T-helper 1 cell treated with Interleukin-12 subunit alpha and Interleukin-12 subunit beta and Interleukin-4 antibody, amounts not matched to agents 30 ng/mL and 1 ng/mL, for 36 hours (primary cell): ENCODE measurements at regions not wholly inside any gene's neighbourhood (a gene's known extent, or its start where the extent isn't known, plus 50 kb on each side); places are given as distances from the start of the nearest gene placed in this dataset.

ENCODE experiments used
- intact Hi-C: fragments of 100-400 bp; cut with micrococcal nuclease; formaldehyde crosslinking; loops from one replicate; pipeline ENCODE4 v1.15.1; 2024

DNA sequence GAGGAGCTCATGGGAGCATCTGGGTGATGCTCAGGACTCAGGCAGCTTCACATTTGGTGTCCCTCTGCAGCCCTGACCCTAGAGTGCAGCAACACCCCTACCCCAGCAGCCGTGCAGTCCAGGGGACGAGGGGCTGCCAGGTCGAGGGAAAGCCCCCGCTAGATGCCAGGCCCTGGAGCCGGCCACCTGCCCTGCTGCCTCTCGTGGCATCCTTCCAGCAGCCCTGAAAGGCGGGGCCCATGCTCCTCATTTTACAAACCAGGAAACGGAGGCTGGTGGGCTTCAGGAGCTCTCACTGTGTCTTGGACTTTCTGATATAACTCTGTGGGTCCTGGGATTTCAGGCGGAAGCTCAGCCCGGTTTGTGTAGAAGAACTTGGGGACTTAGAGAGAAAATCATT is 120.5 kb upstream of the WNT4 start:
- intact Hi-C loops: no loop called here

DNA sequence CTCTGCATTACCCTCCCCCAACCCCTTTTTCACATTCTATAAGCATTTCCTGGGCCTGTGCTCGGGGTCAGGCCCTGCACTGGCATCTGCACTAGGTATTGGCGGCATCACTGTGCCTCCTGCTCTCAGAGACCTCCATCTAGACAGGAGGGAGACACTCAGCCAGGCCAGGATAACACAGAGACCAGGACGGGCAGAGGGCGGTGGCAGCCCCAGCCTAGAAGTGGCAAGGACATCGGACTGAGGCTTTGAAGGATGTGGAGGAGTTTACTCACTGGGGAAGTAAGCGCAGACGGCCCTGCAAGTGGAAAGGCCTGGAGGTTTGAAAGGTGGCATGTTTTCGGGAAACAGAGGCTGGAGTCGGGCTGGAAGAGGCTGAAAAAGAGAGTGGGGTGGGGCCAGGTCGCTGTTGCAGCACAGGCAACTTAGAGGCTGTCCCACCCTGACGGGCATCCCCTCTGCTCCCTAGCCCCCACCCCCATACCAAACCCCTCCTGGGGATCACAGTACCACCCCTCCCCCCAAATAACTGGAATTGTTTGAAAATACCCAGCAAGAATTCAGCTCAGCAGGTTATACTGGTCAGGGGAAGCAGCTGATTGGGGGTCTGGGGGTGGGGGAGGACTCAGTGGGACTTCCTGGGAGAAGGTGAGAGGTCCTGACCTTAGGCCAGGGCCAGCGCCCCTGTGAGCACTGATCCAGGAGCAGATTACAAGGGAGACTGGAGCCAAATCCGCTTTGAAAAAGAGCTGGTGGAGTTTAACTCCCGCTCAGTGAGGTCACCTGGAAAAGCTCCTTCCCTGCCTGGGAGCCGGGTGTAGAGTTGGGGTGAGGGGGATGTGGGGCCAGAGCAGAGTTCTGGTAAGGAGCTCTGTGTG is 121.8 kb upstream of the WNT4 start:
- intact Hi-C loops: no loop called here

DNA sequence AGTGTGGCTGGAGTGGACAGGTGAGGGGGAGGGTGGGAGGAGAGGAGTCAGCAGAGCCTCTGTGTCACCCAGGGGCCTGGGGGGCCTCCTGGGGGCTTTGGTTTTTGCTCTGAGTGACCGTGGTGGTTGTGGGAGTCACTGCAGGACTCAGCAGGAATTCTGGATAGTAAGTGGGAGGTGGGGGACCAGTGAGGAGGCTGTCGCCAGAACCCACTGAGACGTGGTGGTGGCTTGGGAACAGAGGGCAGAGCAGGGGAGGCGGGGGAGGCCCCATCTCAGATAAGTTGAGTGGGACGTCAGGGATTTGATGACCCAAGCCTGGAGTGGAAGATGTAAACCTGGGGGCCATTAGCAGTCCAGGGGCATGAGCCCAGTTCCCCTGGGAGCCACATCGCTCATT is 123.2 kb upstream of the WNT4 start:
- intact Hi-C loops: no loop called here

DNA sequence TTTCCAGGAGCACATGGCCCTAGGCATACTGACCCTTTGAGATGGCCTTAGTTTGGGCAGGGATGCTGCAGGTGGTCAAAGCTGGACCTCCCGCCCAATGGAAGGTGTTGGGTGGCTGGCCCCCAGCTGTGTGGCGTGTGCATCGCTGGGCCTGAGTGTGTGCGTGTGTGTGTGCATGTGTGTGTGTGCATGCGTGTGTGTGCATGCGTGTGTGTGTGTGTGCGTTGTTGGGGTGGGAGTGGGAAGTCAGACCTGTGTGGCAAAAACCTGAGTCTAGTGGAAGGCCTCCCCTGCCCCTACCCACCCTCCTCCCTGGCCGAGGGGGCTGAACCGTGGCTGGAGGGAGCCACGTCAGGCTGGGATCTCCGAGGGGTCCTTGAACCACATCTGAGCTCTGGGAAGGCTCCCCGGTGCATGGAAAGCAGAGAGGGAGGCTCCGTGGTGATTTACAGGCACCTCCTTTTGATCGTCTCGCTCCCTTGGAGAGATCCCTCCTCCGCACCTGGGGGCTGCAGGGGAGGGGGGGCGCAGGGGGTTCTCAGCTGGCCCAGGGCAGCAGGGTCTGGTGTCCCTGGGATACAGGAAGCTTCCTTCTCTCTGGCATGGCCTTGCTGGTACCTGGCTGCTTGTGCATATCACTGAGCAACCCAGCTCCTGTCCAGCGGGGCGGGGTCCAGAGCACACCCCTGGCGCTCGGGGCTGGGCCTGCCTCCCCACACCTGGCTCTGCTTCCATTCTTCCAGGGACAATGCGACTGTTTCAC is 124.7 kb upstream of the WNT4 start:
- intact Hi-C loops: no loop called here

DNA sequence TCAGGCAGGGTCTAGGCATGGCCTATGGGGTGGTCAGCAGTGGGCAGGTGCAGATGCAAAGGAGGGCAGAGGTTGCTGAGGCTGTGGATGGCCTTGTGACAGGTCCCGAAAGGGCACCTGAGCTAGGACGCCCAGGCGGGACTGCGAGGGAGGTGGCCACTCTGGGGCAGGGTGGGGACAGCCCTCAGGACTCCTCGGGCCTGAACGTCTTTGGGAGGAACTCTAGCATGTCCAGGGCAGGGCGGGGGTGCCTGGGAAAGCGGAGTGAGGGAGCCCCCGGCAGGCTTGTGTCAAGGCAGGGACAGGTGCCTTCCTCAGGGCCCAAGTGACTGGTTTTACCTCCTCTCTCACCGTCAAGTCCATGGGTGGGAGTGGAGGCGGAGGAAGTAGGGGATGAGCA is 125.4 kb upstream of the WNT4 start:
- intact Hi-C loops: no loop called here

DNA sequence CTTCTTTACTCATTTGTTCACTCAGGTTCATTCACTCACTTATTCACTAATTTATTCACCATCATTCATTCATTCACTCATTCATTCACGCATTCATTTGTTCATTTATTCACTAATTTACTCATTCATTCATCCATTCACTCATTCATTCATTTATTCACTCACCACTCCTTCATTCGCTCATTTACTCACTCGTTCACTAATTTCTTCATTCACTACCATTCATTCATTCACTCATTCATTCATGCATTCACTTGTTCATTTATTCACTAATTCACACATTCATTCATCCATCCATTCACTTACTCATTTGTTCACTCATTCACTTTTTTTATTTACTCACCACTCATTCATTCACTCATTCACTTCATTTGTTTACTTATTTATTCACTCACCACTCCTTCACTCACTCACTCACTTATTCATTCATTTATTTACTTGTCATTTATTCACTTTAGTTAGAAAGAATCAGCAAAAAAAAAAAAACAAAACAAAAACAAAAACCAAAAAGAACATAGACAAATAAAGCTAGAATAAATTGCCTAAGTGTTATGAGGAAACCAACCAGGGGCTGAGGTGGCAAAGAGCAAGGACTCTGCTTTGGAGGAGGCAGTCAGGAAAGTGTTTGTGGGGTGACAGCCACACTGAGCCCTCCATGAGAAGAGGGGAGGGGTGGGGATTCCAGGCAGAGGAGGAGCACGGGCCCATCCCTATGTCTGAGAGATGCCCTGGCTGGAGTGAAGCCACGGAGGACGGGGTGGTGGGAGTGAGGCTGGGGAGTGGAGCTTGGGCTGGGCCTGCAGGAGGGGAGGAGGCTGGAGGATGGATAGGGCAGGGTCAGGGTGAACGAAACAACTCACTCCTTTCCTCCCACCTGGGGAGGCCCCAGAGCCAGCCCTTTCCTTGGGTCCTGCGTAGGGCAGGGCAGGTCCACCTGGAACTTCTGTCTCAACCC is 129.2 kb upstream of the WNT4 start:
- intact Hi-C loops: no loop called here

DNA sequence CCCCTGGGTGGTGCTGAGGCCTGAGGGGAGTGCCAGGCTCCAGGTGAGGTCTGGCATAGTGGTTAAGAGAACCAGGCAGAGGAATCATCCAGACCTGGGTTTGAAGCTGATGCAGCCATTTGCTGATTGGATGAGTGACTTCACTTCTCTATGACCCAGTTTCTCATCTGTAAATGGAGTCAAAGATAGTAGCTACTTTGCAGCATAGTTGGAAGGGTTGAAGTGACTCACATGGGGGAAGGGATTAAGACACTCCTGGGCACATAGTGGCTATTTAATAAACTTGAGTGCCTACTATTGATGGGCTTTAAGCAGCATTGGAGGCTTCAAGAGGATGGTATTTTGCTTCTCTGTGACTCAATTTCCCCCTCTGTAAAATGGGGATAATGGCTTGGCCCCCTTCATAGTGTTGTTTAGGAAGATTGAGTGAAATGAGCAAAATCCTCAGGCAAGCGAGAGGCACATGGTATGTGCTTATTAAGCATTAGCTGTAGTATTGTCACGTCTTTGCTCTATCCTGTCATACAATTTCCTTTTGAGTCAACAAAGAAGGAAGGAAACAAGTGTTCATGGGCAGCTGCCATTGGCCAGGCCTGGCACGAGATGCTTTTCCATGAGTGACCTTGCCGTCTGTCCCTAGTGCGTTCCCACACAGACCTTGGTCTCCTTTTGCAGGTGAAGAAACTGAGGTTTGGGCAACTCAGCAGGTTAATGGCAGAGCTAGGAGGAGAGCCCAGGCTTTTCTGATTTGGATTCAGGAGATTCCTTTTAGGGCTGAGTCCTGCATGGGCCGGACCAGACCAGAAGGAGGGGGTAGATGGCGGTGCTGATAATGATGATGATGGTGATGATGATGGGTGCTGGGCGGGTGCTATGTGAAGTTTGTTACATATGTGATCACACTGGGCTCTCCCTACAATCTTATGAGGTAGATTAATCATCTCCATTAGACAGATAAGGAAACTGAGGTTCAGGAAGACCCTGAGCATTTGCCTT is 131.1 kb upstream of the WNT4 start:
- intact Hi-C loops: no loop called here

DNA sequence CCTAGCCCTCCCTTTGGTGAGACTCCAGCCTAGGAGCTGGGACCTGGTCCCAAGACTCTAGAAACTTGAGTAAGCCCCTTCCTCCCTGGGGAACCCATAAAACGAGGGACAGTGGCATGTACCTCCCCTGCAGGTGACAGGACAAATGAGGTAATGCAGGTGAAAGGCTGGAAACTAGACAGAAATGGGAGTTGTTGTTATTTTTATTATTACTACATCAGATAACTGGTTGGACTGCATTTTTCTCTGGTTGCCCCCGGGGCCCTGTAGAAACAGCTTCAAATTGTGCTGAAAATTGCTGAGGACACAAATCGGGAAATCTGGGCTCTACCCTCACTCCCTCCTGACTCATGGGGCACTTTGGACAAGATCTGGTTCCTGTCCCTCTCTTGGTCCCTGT is 132.3 kb upstream of the WNT4 start:
- intact Hi-C loops: loop anchor here (5.0 kb wide), 1 partner anchor 143 kb away; no protein-coding TSS in a partner anchor

DNA sequence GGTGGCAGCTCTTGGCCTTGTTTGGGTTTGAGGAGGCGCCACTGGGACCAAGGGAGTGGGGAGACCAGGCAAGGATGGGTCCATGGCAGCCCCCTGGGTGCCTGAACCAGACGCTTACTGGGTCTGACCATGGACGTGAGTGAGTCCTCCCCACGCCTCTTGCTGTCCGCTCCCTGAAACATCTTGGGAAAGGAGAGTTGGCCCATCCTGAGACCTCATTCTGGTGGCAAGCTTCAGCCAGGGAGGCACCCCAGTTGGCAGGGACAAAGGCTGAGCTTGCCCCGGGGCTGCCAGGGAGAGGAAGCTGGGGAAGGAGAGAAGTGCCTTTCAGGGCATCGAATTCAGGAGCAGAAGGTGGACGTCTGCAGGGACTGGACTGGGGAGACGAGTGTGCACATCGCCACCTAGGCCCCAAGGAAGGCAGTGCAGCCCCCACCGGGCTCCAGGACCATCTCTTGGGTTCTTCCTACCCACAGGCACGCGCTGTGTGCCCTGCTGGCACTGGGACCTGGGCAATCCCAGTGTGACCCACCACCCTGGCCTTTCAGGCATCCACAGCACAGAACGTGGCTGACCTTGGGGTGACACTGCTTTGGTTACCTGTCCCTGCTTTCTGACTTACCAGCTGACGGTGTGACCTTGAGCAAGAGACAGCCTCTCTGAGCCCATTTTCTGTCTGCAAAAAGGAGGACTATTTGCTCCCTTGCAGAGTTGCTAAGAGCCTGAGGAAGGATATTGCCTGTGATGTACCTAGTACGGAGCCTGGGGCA is 132.9 kb upstream of the WNT4 start:
- intact Hi-C loops: loop anchor here (5.0 kb wide), 1 partner anchor 144 kb away; no protein-coding TSS in a partner anchor

DNA sequence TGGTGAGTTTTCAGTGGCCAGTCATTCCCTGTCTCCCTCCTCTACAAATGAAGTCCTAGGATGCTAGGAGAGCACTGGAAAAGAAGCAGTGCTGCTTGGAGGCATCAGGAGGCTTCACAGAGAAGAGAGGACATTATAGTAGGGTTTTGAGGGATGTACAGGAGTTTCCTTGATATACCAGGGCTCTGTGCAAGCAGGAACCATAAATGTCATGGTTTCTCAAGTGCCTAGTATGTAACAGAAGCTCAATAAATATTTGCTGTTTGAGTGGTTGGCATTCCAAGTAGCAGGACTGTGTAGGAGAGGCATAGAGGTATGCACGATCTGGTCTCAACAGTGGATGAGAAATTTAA is 133.5 kb upstream of the WNT4 start:
- intact Hi-C loops: loop anchor here (5.0 kb wide), 1 partner anchor 144 kb away; no protein-coding TSS in a partner anchor

DNA sequence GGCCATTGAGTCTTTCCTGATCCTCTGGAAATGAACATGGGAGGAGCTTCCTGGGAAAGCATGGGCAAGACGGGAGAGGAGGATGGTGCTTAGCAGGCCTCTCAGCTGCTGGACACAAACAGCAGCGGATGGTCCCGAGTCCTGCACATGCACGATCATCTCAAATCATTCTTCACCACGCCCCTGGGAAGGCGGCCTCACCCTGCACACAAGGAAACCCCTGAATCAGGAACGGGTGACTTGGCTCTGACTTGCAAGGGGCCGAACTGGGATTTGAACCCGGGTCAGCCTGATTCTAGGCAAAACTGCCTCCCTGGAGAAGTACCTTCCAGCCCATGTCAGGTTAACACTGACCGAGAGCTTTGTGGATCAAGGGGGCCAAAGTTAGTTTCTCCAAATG is 134.8 kb upstream of the WNT4 start:
- intact Hi-C loops: loop anchor here (5.0 kb wide), 1 partner anchor 145 kb away; no protein-coding TSS in a partner anchor

DNA sequence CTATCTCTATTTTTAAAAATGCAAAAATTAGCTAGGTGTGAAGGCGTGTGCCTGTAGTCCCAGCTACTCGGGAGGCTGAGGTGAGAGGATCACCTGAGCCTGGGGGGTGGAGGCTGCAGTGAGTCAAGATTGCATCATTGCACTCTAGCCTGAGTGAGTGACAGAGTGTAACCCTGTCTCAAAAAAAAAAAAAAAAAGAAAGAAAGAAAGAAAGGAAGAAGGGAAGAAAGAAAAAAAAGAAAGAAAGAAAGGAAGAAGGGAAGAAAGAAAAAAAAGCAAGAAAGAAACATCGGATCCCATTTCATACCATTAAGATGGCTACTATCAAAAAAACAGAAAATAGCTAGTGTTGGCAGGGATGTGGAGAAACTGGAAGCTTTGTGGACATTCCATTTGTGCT is 136.8 kb upstream of the WNT4 start:
- intact Hi-C loops: loop anchor here (5.0 kb wide), 1 partner anchor 147 kb away; no protein-coding TSS in a partner anchor

DNA sequence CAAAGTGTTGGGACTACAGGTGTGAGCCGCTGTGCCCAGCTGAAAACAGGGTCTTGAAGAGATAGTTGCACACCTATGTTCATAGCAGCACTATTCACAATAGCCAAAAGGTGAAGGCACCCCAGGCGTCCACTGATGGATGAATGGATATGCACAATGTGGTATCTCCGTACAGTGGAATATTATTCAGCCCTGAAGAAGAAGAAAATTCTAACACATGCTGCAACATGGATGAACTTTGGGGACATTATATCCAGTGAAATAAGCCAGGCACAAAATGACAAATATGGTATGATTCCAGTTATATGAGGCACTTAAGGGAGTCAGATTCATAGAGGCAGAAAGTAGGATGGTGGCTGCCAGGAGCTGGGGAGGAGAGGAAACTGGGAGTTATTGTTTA is 137.6 kb upstream of the WNT4 start:
- intact Hi-C loops: no loop called here

DNA sequence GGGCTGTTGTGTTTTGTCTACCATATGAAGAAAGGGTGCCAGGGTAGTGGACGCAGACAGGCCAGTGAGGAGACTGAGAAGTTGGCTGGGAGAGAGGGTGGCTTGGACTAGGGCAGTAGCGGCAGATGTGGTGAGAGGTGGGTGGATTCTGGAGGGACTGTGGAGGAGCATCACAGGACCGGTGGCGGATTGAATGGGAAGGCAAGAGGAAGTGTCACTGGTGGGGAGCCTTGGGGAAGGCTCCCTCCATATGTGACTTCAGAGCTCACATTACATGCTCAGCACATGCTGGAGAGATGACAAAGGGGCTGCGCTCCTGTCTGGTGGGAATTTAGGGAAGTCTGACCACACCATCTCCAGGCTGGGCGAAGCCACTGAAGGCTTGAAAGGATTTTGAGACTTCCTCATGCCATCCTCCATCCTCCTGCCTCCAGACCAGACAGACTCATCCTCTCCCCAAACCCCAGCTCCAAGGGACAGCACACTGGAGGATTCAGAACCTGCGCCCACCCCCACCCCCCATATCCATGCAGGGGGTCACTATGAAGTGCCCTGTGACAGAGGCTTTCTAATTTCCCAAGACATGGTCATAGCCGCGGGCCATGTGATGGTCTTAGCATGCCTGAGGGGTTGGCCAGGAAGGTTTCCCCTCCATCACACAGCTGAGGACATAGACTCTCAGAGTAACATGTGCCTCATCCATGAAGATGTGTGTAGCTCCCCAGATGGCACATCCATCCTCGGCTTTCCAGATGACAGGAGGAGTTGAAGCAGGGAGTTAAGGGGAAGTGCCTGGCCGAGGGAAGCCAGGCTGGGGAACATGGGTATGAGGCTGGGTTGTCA is 138.8 kb upstream of the WNT4 start:
- intact Hi-C loops: no loop called here

DNA sequence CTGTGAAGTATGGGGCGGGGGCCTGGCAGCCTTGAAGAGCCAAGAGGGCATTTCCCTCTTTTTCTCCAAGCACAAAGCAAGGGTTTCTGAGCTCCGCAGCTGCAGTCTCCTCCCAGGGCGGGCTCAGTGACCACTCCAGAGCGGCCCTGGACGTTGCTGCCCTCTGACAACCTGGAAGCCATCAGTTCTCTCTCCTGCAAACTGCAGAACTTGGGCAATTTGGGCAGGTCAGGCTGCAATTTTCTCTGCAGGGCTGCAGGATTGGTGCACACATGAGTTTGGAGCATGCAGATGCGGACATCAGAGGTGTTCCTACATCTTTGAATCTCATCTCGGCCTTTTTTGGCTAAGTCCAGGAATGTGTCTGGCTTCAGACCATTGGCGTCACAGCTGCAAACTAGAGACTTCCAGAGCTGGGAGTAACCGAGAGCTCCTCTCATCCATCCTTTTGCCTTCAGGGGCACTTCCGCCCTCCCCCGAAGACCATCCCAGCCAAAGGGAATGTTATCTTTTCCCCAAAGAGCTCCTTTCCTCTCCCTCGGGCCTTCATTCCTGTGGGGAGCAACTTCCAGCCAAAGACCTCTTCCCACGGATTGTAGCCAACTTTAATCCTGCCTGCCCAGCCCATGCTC is 139.6 kb upstream of the WNT4 start:
- intact Hi-C loops: no loop called here

DNA sequence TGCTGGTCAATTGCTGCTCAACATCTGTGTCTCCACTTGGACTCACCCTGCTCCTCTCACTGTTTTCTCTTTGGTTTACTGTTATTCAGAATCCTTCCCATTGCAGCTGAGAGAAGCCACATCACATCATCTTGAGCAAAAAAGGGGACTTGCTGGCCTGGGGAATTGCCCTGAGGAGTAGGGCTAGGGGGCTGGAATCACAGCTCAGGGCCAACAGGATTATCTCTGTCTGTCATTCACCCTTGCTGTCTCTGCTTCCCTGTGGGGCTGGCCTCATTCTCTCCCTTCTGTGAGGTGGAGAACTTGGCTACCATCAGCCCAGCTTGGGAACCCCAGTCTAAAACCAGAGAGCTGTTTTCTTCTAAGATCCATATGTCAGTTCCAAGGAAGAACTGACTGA is 140.7 kb upstream of the WNT4 start:
- intact Hi-C loops: no loop called here

DNA sequence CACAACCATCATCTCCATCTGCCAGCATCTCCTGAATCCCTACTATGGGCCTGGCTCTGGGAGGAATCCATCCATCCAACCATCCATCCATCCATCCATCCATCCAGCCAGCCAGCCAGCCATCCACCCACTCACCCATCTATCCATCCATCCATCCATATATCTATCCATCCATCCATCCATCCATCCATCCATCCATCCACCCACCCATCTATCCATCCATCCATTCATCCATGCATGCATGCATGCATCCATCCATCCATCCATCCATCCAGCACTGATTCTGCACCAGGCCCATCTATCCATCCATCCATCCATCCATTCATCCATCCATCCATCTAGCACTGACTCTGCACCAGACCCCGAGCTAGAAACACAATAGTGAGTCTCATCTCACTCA is 141.3 kb upstream of the WNT4 start:
- intact Hi-C loops: no loop called here
